ENCODE measurements at regions not wholly inside any gene's neighbourhood (a gene's known extent, or its start where the extent isn't known, plus 50 kb on each side); places are given as distances from the start of the nearest gene placed in this dataset.
A peak's percentile ranks its signal among the peaks of the same experiment; 100 is the strongest.

- Mint-ChIP-seq H3K4me3 (ENCODE audit: unreplicated experiment) (no peak overlapping the region), H3K36me3 (ENCODE audit: low read depth) (no peaks in the 10 kb centered on the region), H3K27me3 (ENCODE audit: low read depth) (no peaks in the 10 kb centered on the region), H3K4me1 (ENCODE audit: low read depth) (peaks cover 86% of the 10 kb centered on the region), H3K9me3 (ENCODE audit: low read depth) (no peaks in the 10 kb centered on the region), H3K27ac (ENCODE audit: unreplicated experiment) (peak overlapping the region; percentile 98)
- TF ChIP-seq CTCF (IDR thresholded peaks at IDR 0.05): no peak
- DNase-seq (ENCODE audit: low spot score): no peak
These were observed 301.8 kb upstream of the NFE2L3 start for GRCh38 chr7:25850216-25850615.

- TF ChIP-seq CTCF (IDR thresholded peaks at IDR 0.05): no peak
- no peak overlapping the region for H3K4me3 Mint-ChIP-seq (ENCODE audit: unreplicated experiment)
- no peaks in the 10 kb centered on the region for H3K36me3 Mint-ChIP-seq (ENCODE audit: low read depth)
- no peaks in the 10 kb centered on the region for H3K27me3 Mint-ChIP-seq (ENCODE audit: low read depth)
- DNase-seq (ENCODE audit: low spot score): no peak
- H3K9me3 Mint-ChIP-seq (ENCODE audit: low read depth): no peaks in the 10 kb centered on the region
- H3K4me1 Mint-ChIP-seq (ENCODE audit: low read depth): peaks cover 81% of the 10 kb centered on the region
- H3K27ac Mint-ChIP-seq (ENCODE audit: unreplicated experiment): peak overlapping the region; percentile 98
These were observed 301.3 kb upstream of the NFE2L3 start for GRCh38 chr7:25850735-25851134.

- Mint-ChIP-seq H3K4me1 (ENCODE audit: low read depth) (peaks cover 72% of the 10 kb centered on the region), H3K27ac (ENCODE audit: unreplicated experiment) (peak overlapping the region; percentile 98), H3K9me3 (ENCODE audit: low read depth) (no peaks in the 10 kb centered on the region), H3K27me3 (ENCODE audit: low read depth) (no peaks in the 10 kb centered on the region), H3K4me3 (ENCODE audit: unreplicated experiment) (peak overlapping the region; percentile 13), H3K36me3 (ENCODE audit: low read depth) (no peaks in the 10 kb centered on the region)
- TF ChIP-seq CTCF (IDR thresholded peaks at IDR 0.05): peak; percentile 97
- DNase-seq (ENCODE audit: low spot score): no peak
These were observed 300.4 kb upstream of the NFE2L3 start for GRCh38 chr7:25851332-25852210.

- H3K27me3 Mint-ChIP-seq (ENCODE audit: low read depth): no peaks in the 10 kb centered on the region
- no peaks in the 10 kb centered on the region for H3K36me3 Mint-ChIP-seq (ENCODE audit: low read depth)
- peaks cover 64% of the 10 kb centered on the region for H3K4me1 Mint-ChIP-seq (ENCODE audit: low read depth)
- TF ChIP-seq CTCF (IDR thresholded peaks at IDR 0.05): no peak
- H3K4me3 Mint-ChIP-seq (ENCODE audit: unreplicated experiment): no peak overlapping the region
- no peaks in the 10 kb centered on the region for H3K9me3 Mint-ChIP-seq (ENCODE audit: low read depth)
- H3K27ac Mint-ChIP-seq (ENCODE audit: unreplicated experiment): peak overlapping the region; percentile 98
- DNase-seq (ENCODE audit: low spot score): no peak
These were observed 299.6 kb upstream of the NFE2L3 start for GRCh38 chr7:25852211-25852938.

- no peak for DNase-seq (ENCODE audit: low spot score)
- Mint-ChIP-seq H3K4me3 (ENCODE audit: unreplicated experiment) (peak overlapping the region; percentile 7), H3K27me3 (ENCODE audit: low read depth) (no peaks in the 10 kb centered on the region), H3K4me1 (ENCODE audit: low read depth) (peaks cover 59% of the 10 kb centered on the region), H3K27ac (ENCODE audit: unreplicated experiment) (peak overlapping the region; percentile 90), H3K36me3 (ENCODE audit: low read depth) (no peaks in the 10 kb centered on the region), H3K9me3 (ENCODE audit: low read depth) (no peaks in the 10 kb centered on the region)
- no peak for TF ChIP-seq CTCF (IDR thresholded peaks at IDR 0.05)
These were observed 299.1 kb upstream of the NFE2L3 start for GRCh38 chr7:25852939-25853271.

Measured in chondrocyte (in vitro differentiated cells).